Sigmoid colon (tissue), 6 donors: ENCODE measurements at regions not wholly inside any gene's neighbourhood (a gene's known extent, or its start where the extent isn't known, plus 50 kb on each side); places are given as distances from the start of the nearest gene placed in this dataset.

Experiments used
- DNase-seq: peaks from one replicate; pipeline ENCODE4 v3.0.0-alpha.2; 2019
- H3K27ac ChIP-seq, 4 donors: fragments of 200-600 bp; sonication (generic); one replicate each; pipeline ENCODE4 v1.5.1; 2016 to 2019; ENCODE audit warnings: mild to moderate bottlenecking in 1 of 4
- H3K27me3 ChIP-seq, 3 donors: fragments of 200-600 bp; sonication (generic); one replicate each; pipeline ENCODE4 v1.5.1; 2019; ENCODE audit warnings: mild to moderate bottlenecking in 1 of 3
- H3K36me3 ChIP-seq, 4 donors: fragments of 200-600 bp; sonication (generic); one replicate each; pipeline ENCODE4 v1.5.1; 2016 to 2019
- H3K4me1 ChIP-seq, 4 donors: fragments of 200-600 bp; sonication (generic); one replicate each; pipeline ENCODE4 v1.5.1; 2017 to 2019
- H3K4me3 ChIP-seq, 4 donors: fragments of 200-600 bp; sonication (generic); one replicate each; pipeline ENCODE4 v1.5.1; 2017 to 2019; ENCODE audit warnings: mild to moderate bottlenecking in 2 of 4, moderate library complexity in 1 of 4
- H3K9me3 ChIP-seq, 4 donors: fragments of 200-600 bp in 3 of 4; sonication (generic) in 3 of 4; one replicate each; pipeline versions ENCODE4 v1.5.1 to v1.6.1; 2013 to 2019
- EP300 ChIP-seq, 4 donors: sonication (generic); formaldehyde crosslinking; IDR thresholded peaks; one replicate each; pipeline ENCODE4 v1.6.1; 2017; ENCODE audit warnings: antibody characterized with exemption in 4 of 4
- POLR2A ChIP-seq, 2 donors: fragments of 450-650 bp; IDR thresholded peaks; one replicate each; pipeline ENCODE4 v1.6.1; 2016; ENCODE audit warnings: antibody characterized with exemption in 2 of 2, mild to moderate bottlenecking in 2 of 2, moderate library complexity in 2 of 2
- POLR2AphosphoS5 ChIP-seq, 4 donors: sonication (generic); formaldehyde crosslinking; IDR thresholded peaks; one replicate each; pipeline ENCODE4 v1.6.1; 2017; ENCODE audit warnings: antibody characterized with exemption in 4 of 4
- WGBS, 2 donors: extraction: QIAGEN DNeasy Blood & Tissue Kit; methylation state at CpG; one replicate each; pipeline ENCODE4 v1.1.7; 2013; 5-methylcytosine and 5-hydroxymethylcytosine counted together
- intact Hi-C: fragments of 100-400 bp; cut with DNase I; formaldehyde crosslinking; loops from one replicate; pipeline ENCODE4 v1.15.1; 2023
- TF ChIP-seq, protein P1 (sequence below), 4 experiments: fragments of 450-650 bp in 3 of 4; fragments of 200-600 bp in 1 of 4; IDR thresholded peaks; one replicate each; pipeline ENCODE4 v1.5.1; 2016 to 2019; ENCODE audit warnings: antibody characterized with exemption in 4 of 4, mild to moderate bottlenecking in 3 of 4, moderate library complexity in 2 of 4
- donor health status: healthy with polysubstance abuse.
- donor health status: healthy.

DNA sequence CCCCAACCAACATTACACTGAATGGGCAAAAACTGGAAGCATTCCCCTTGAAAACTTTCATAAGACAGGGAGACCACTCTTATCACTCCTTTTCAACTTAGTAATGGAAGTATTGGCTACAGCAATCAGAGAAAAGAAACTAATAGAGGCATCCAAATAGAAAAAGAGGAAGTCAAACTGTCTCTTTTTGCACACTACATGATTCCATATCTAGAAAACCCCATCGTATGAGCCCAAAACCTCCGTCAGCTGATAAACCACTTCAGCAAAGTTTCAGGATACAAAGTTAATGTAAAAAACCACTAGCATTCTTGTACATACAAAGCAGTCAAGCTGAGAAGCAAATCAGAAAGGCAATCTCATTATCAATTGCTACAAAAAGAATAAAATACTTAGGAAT is 580.4 kb upstream of the PTCHD4 start:
- Histone ChIP-seq H3K27me3 (no peaks in the 10 kb centered on the region), H3K4me1 (no peaks in the 10 kb centered on the region), H3K9me3 (peaks cover 0 to 11% (median 5%) of the 10 kb centered on the region in 4 donors), H3K4me3 (no peak overlapping the region), H3K27ac (no peak overlapping the region), H3K36me3 (no peaks in the 10 kb centered on the region)
- 72 to 91% methylated on average over 2 of the region's 2 CpGs for WGBS, 2 donors
- TF ChIP-seq, protein P1, sequence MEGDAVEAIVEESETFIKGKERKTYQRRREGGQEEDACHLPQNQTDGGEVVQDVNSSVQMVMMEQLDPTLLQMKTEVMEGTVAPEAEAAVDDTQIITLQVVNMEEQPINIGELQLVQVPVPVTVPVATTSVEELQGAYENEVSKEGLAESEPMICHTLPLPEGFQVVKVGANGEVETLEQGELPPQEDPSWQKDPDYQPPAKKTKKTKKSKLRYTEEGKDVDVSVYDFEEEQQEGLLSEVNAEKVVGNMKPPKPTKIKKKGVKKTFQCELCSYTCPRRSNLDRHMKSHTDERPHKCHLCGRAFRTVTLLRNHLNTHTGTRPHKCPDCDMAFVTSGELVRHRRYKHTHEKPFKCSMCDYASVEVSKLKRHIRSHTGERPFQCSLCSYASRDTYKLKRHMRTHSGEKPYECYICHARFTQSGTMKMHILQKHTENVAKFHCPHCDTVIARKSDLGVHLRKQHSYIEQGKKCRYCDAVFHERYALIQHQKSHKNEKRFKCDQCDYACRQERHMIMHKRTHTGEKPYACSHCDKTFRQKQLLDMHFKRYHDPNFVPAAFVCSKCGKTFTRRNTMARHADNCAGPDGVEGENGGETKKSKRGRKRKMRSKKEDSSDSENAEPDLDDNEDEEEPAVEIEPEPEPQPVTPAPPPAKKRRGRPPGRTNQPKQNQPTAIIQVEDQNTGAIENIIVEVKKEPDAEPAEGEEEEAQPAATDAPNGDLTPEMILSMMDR (IDR thresholded peaks at IDR 0.05) = no peak
- TF ChIP-seq POLR2A (IDR thresholded peaks at IDR 0.05) (no peak), EP300 (IDR thresholded peaks at IDR 0.05) (no peak), POLR2AphosphoS5 (IDR thresholded peaks at IDR 0.05) (no peak)
- intact Hi-C loops = no loop called here
- DNase-seq = no peak

DNA sequence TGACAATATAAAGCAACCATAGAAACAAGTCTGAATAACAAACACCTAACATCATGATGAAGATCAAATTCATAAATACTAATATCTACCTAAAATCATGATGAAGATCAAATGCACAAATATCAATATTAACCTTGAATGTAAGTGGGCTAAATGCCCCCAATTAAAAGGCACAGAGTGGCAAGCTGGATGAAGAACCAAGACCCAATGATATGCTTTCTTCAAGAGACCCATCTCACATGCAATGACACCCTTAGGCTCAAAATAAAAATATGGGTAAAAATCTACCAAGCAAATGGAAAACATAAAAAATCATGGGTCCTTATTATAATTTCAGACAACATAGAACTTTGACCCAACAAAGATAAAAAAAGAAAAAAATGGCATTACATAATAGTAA is 578.5 kb upstream of the PTCHD4 start:
- peaks cover 0 to 8% (median 3%) of the 10 kb centered on the region in 4 donors for H3K9me3 ChIP-seq
- no peak for DNase-seq

DNA sequence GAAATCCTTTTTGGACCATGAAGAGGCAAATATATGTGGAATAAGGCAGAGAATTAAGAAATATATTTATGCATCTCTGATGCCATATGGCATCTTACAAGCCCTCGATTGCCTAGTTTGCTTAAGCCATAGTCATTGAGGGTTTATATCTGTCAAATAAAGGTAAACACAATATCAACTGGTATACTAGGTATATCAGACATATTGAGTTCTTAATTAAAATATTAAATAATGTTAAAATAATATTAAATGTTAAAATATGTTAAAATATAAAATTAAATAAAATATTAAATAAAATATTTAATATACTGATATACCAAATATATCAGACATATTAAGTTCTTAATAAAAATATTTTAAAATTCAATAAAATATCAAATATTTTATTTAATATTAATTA is 567.4 kb upstream of the PTCHD4 start:
- no peak overlapping the region for H3K27ac ChIP-seq
- H3K4me3 ChIP-seq = no peak overlapping the region
- TF ChIP-seq, protein P1 (IDR thresholded peaks at IDR 0.05) = no peak
- no peak for TF ChIP-seq POLR2A (IDR thresholded peaks at IDR 0.05)
- TF ChIP-seq EP300 (IDR thresholded peaks at IDR 0.05) = no peak
- no peak for TF ChIP-seq POLR2AphosphoS5 (IDR thresholded peaks at IDR 0.05)
- H3K36me3 ChIP-seq = no peaks in the 10 kb centered on the region
- H3K9me3 ChIP-seq = no peaks in the 10 kb centered on the region
- intact Hi-C loops = no loop called here
- 75 to 80% methylated on average over 1 of the region's 1 CpG for WGBS, 2 donors
- DNase-seq = no peak
- H3K27me3 ChIP-seq = no peaks in the 10 kb centered on the region
- H3K4me1 ChIP-seq = no peaks in the 10 kb centered on the region

More for the DNA sequence above, 578.5 kb upstream of the PTCHD4 start:
- Histone ChIP-seq H3K27me3 (no peaks in the 10 kb centered on the region), H3K36me3 (no peaks in the 10 kb centered on the region), H3K4me3 (no peak overlapping the region), H3K4me1 (no peaks in the 10 kb centered on the region), H3K27ac (no peak overlapping the region)
- no peak for TF ChIP-seq EP300 (IDR thresholded peaks at IDR 0.05)
- no peak for TF ChIP-seq POLR2AphosphoS5 (IDR thresholded peaks at IDR 0.05)
- TF ChIP-seq POLR2A (IDR thresholded peaks at IDR 0.05) = no peak
- TF ChIP-seq, protein P1 (IDR thresholded peaks at IDR 0.05) = no peak
- intact Hi-C loops = no loop called here

DNA sequence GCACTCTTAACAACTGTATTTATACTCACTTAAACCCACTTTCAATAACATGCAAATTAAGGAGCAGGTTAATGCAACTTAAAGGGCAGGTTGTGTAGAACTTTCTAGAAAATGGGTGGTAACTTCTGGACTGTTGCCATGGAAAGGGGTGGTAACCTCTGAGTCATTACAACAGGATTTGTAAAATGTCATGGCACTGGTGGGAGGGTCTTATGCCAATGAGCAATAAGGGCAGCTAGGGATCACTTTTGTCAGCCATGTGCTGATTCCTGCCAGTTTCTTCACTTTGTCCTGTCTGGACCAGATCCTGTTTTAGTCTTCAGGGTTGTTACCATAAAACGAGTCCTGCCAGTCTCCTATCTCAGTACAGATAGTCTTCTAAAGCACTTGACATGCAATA is 560.5 kb upstream of the PTCHD4 start:
- no peaks in the 10 kb centered on the region for H3K36me3 ChIP-seq
- no peaks in the 10 kb centered on the region for H3K27me3 ChIP-seq
- DNase-seq = no peak
- H3K4me3 ChIP-seq = no peak overlapping the region
- no peaks in the 10 kb centered on the region for H3K9me3 ChIP-seq
- 25 to 56% methylated on average over 1 of the region's 1 CpG for WGBS, 2 donors
- no peak overlapping the region for H3K27ac ChIP-seq
- TF ChIP-seq POLR2AphosphoS5 (IDR thresholded peaks at IDR 0.05) (no peak), EP300 (IDR thresholded peaks at IDR 0.05) (no peak), POLR2A (IDR thresholded peaks at IDR 0.05) (no peak)
- TF ChIP-seq, protein P1 (IDR thresholded peaks at IDR 0.05) = no peak
- H3K4me1 ChIP-seq = no peaks in the 10 kb centered on the region
- intact Hi-C loops = no loop called here

DNA sequence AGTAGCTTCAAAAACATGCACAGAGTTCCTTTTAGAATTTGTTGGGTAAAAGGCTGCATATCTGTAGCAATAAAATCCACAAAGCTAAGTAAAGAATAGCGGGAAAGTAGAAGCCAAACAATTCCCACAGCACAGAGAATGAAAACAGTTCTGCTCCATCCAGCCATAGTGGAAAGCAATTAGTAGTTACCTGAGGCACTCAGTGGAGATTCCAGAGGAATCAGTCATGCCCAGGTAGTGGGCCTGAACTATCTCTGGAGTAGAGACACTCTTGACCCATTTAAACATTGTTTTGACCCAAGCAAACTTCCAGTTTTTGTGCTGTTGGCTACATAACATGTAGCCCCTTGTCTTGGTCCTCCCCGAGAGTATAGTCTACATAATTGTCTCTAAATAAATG is 559.5 kb upstream of the PTCHD4 start:
- intact Hi-C loops = no loop called here
- H3K9me3 ChIP-seq = no peaks in the 10 kb centered on the region
- H3K36me3 ChIP-seq = no peaks in the 10 kb centered on the region
- TF ChIP-seq EP300 (IDR thresholded peaks at IDR 0.05) (no peak), POLR2AphosphoS5 (IDR thresholded peaks at IDR 0.05) (no peak), POLR2A (IDR thresholded peaks at IDR 0.05) (no peak)
- TF ChIP-seq, protein P1 (IDR thresholded peaks at IDR 0.05) = no peak
- H3K4me3 ChIP-seq = no peak overlapping the region
- WGBS, 2 donors = 69 to 78% methylated on average over 2 of the region's 2 CpGs
- H3K4me1 ChIP-seq = no peaks in the 10 kb centered on the region
- H3K27ac ChIP-seq = no peak overlapping the region
- no peaks in the 10 kb centered on the region for H3K27me3 ChIP-seq
- DNase-seq = no peak
